ENCODE measurements at regions not wholly inside any gene's neighbourhood (a gene's known extent, or its start where the extent isn't known, plus 50 kb on each side); places are given as distances from the start of the nearest gene placed in this dataset.

DNA sequence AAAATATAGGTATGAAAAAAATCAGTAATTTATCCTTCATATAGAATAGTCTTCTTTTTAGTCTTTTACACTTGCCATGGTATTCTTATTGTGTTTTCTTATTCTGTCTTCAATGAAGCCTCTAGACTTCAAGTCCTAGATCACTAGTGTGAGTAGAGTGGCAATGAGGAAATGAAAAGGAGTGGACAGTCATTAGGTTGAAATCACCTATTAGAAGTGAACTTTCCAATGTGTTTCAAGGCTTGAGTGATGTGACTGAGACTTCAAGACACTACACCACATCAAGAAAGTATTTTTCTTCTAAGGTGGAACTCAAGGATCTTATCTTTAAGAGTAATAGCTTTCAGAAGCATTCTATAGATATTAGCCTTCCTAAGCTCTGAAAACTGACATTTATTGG is 357.8 kb upstream of the MBL2 start:
- Mint-ChIP-seq H3K27me3 (ENCODE audit: insufficient read depth, unreplicated experiment) (no peaks in the 10 kb centered on the region), H3K9me3 (ENCODE audit: unreplicated experiment) (peaks cover 10% of the 10 kb centered on the region), H3K27ac (ENCODE audit: unreplicated experiment) (no peak overlapping the region), H3K4me1 (ENCODE audit: low read depth, unreplicated experiment) (peaks cover 9% of the 10 kb centered on the region), H3K4me3 (ENCODE audit: unreplicated experiment) (no peak overlapping the region), H3K36me3 (ENCODE audit: insufficient read depth, unreplicated experiment) (no peaks in the 10 kb centered on the region)
- DNase-seq: no peak
- ChIA-PET CTCF (no interaction called here), POLR2A (no interaction called here)
- Histone ChIP-seq H3K36me3 (ENCODE audit: control insufficient read depth, insufficient read depth, low read length) (no peaks in the 10 kb centered on the region; the same call in 1 of the 2 replicates), H3K4me1 (peaks cover 5% of the 10 kb centered on the region), H3K27me3 (replicated peaks; ENCODE audit: control insufficient read depth, insufficient read depth, low read length) (no peaks in the 10 kb centered on the region), H3K4me3 (ENCODE audit: low read depth, low read length) (no peak overlapping the region), H3K9me3 (no peaks in the 10 kb centered on the region)
- TF ChIP-seq, protein P1, sequence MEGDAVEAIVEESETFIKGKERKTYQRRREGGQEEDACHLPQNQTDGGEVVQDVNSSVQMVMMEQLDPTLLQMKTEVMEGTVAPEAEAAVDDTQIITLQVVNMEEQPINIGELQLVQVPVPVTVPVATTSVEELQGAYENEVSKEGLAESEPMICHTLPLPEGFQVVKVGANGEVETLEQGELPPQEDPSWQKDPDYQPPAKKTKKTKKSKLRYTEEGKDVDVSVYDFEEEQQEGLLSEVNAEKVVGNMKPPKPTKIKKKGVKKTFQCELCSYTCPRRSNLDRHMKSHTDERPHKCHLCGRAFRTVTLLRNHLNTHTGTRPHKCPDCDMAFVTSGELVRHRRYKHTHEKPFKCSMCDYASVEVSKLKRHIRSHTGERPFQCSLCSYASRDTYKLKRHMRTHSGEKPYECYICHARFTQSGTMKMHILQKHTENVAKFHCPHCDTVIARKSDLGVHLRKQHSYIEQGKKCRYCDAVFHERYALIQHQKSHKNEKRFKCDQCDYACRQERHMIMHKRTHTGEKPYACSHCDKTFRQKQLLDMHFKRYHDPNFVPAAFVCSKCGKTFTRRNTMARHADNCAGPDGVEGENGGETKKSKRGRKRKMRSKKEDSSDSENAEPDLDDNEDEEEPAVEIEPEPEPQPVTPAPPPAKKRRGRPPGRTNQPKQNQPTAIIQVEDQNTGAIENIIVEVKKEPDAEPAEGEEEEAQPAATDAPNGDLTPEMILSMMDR (IDR thresholded peaks at IDR 0.05; ENCODE audit: insufficient read depth in 1 of 2, low read depth in 1 of 2, low read length in 1 of 2, severe bottlenecking in 1 of 2, unreplicated experiment in 1 of 2): no peak
- no TSS peak for BruUV-seq (replicated peaks)
- intact Hi-C loops (cut with micrococcal nuclease; ENCODE audit: unreplicated experiment): no loop called here

DNA sequence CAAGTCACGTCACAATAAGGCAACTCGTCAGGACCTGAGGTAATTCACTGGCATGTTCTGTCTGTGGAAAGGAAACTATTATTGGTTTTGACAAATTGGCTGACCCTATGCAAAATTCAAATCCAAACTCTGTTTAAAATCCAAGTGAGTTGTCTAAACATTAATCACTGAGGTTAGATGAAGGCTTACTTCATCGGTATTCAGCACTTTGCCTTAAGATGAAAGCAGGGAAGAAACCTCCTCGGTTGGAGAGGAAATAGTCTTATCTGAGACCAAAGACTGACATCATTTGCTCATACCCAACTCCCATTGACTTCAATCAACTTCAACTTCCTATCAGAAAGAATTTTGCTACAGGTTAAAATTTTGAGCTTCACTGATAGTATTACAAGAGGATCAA is 355.1 kb upstream of the MBL2 start:
- H3K4me1 ChIP-seq: no peaks in the 10 kb centered on the region
- Mint-ChIP-seq H3K4me1 (ENCODE audit: low read depth, unreplicated experiment) (peaks cover 7% of the 10 kb centered on the region), H3K9me3 (ENCODE audit: unreplicated experiment) (peaks cover 10% of the 10 kb centered on the region), H3K27ac (ENCODE audit: unreplicated experiment) (no peak overlapping the region), H3K27me3 (ENCODE audit: insufficient read depth, unreplicated experiment) (no peaks in the 10 kb centered on the region), H3K36me3 (ENCODE audit: insufficient read depth, unreplicated experiment) (no peaks in the 10 kb centered on the region), H3K4me3 (ENCODE audit: unreplicated experiment) (no peak overlapping the region)
- no peaks in the 10 kb centered on the region; the same call in 1 of the 2 replicates for H3K36me3 ChIP-seq (ENCODE audit: control insufficient read depth, insufficient read depth, low read length)
- TF ChIP-seq, protein P1 (IDR thresholded peaks at IDR 0.05; ENCODE audit: insufficient read depth in 1 of 2, low read depth in 1 of 2, low read length in 1 of 2, severe bottlenecking in 1 of 2, unreplicated experiment in 1 of 2): no peak
- ChIA-PET POLR2A (no interaction called here), CTCF (no interaction called here)
- no TSS peak for BruUV-seq (replicated peaks)
- intact Hi-C loops (cut with micrococcal nuclease; ENCODE audit: unreplicated experiment): no loop called here
- DNase-seq: no peak
- no peak overlapping the region for H3K4me3 ChIP-seq (ENCODE audit: low read depth, low read length)
- H3K27me3 ChIP-seq (replicated peaks; ENCODE audit: control insufficient read depth, insufficient read depth, low read length): no peaks in the 10 kb centered on the region
- H3K9me3 ChIP-seq: no peaks in the 10 kb centered on the region

DNA sequence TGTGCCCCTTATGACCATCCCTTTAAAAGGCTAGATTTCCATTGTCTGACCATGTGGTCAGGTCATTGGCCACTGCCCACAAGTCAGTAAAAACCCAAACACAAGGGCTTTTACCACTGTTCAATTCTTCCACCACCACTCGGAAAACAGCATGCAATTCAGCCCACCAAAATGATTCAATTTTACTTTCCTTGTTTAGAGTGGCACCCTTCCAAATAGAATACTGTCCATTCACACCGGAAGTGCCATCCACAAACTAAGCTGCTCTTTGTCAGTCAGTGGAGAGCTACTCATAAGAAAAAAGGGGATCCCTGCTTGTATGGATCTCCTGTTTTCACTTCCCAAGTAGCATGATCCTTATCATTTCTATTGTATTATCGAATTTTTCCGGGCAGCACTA is 350.7 kb upstream of the MBL2 start:
- TF ChIP-seq, protein P1 (IDR thresholded peaks at IDR 0.05; ENCODE audit: insufficient read depth in 1 of 2, low read depth in 1 of 2, low read length in 1 of 2, severe bottlenecking in 1 of 2, unreplicated experiment in 1 of 2): no peak
- Histone ChIP-seq H3K9me3 (no peaks in the 10 kb centered on the region), H3K36me3 (ENCODE audit: control insufficient read depth, insufficient read depth, low read length) (no peaks in the 10 kb centered on the region; the same call in 1 of the 2 replicates), H3K27me3 (replicated peaks; ENCODE audit: control insufficient read depth, insufficient read depth, low read length) (no peaks in the 10 kb centered on the region), H3K4me1 (no peaks in the 10 kb centered on the region), H3K4me3 (ENCODE audit: low read depth, low read length) (no peak overlapping the region)
- POLR2A ChIA-PET: no interaction called here
- H3K9me3 Mint-ChIP-seq (ENCODE audit: unreplicated experiment): peaks cover 10% of the 10 kb centered on the region
- no peaks in the 10 kb centered on the region for H3K27me3 Mint-ChIP-seq (ENCODE audit: insufficient read depth, unreplicated experiment)
- no peak overlapping the region for H3K4me3 Mint-ChIP-seq (ENCODE audit: unreplicated experiment)
- peaks cover 7% of the 10 kb centered on the region for H3K4me1 Mint-ChIP-seq (ENCODE audit: low read depth, unreplicated experiment)
- DNase-seq: no peak
- no peak overlapping the region for H3K27ac Mint-ChIP-seq (ENCODE audit: unreplicated experiment)
- CTCF ChIA-PET: no interaction called here
- intact Hi-C loops (cut with micrococcal nuclease; ENCODE audit: unreplicated experiment): no loop called here
- no peaks in the 10 kb centered on the region for H3K36me3 Mint-ChIP-seq (ENCODE audit: insufficient read depth, unreplicated experiment)
- BruUV-seq (replicated peaks): no TSS peak
